Stimulated activated naive B cell treated with anti-CD40 and anti-IgM and Interleukin-4, amounts not matched to agents 10 μg/mL and 1 μg/mL and 100 μg/mL, for 72 hours (primary cell): ENCODE measurements at regions not wholly inside any gene's neighbourhood (a gene's known extent, or its start where the extent isn't known, plus 50 kb on each side); places are given as distances from the start of the nearest gene placed in this dataset.

Experiments
- ATAC-seq, 2 donors: fragments of 150-1000 bp; cut with Tn5 transposase; replicated peaks; 2 replicates each; pipeline ENCODE4 v1.10.0; 2021; ENCODE audit warnings: moderate library complexity in 1 of 2
- DNase-seq: peaks from one replicate; pipeline ENCODE4 v3.0.0; 2021
- H3K27ac Mint-ChIP-seq: one replicate; pipeline ENCODE4 v1.8.0; 2022; ENCODE audit warnings: mild to moderate bottlenecking, mixed read lengths
- H3K27me3 Mint-ChIP-seq, 2 donors: one replicate each; pipeline ENCODE4 v1.8.0; 2022; ENCODE audit warnings: mixed read lengths in 2 of 2
- H3K36me3 Mint-ChIP-seq, 2 donors: one replicate each; pipeline ENCODE4 v1.8.0; 2022; ENCODE audit warnings: mixed read lengths in 2 of 2, mild to moderate bottlenecking in 1 of 2
- H3K4me1 Mint-ChIP-seq, 2 donors: one replicate each; pipeline ENCODE4 v1.8.0; 2022; ENCODE audit warnings: mixed read lengths in 2 of 2, mild to moderate bottlenecking in 1 of 2
- H3K4me3 Mint-ChIP-seq, 2 donors: one replicate each; pipeline ENCODE4 v1.8.0; 2022; ENCODE audit warnings: mild to moderate bottlenecking in 2 of 2, mixed read lengths in 2 of 2, moderate library complexity in 1 of 2
- H3K9me3 Mint-ChIP-seq, 2 donors: one replicate each; pipeline ENCODE4 v1.8.0; 2022; ENCODE audit warnings: mixed read lengths in 2 of 2, mild to moderate bottlenecking in 1 of 2

- Mint-ChIP-seq H3K27ac (no peak overlapping the region), H3K4me3 (no peak overlapping the region), H3K4me1 (no peaks in the 10 kb centered on the region), H3K9me3 (no peaks in the 10 kb centered on the region), H3K27me3 (no peaks in the 10 kb centered on the region), H3K36me3 (no peaks in the 10 kb centered on the region)
- ATAC-seq (no peak), DNase-seq (no peak)
Observed at GRCh38 chr12:115229517-115229916, 545.5 kb upstream of the TBX3 start.

GRCh38 chr12:115228434-115228833, 544.5 kb upstream of the TBX3 start:
- H3K4me1 Mint-ChIP-seq = no peaks in the 10 kb centered on the region
- H3K4me3 Mint-ChIP-seq = no peak overlapping the region
- no peaks in the 10 kb centered on the region for H3K27me3 Mint-ChIP-seq
- no peak overlapping the region for H3K27ac Mint-ChIP-seq
- ATAC-seq (no peak), DNase-seq (no peak)
- H3K9me3 Mint-ChIP-seq = no peaks in the 10 kb centered on the region
- no peaks in the 10 kb centered on the region for H3K36me3 Mint-ChIP-seq

GRCh38 chr12:115227137-115227615, 543.2 kb upstream of the TBX3 start:
- Mint-ChIP-seq H3K27ac (no peak overlapping the region), H3K27me3 (no peaks in the 10 kb centered on the region), H3K36me3 (no peaks in the 10 kb centered on the region), H3K9me3 (no peaks in the 10 kb centered on the region), H3K4me1 (no peaks in the 10 kb centered on the region), H3K4me3 (no peak overlapping the region)
- DNase-seq (no peak), ATAC-seq (no peak)

GRCh38 chr12:115225845-115226244, 541.9 kb upstream of the TBX3 start:
- ATAC-seq (no peak), DNase-seq (no peak)
- Mint-ChIP-seq H3K9me3 (peaks cover 0 to 2% of the 10 kb centered on the region in 2 donors), H3K4me1 (no peaks in the 10 kb centered on the region), H3K27ac (no peak overlapping the region), H3K36me3 (no peaks in the 10 kb centered on the region), H3K27me3 (no peaks in the 10 kb centered on the region), H3K4me3 (no peak overlapping the region)

GRCh38 chr12:115223991-115224390, 540.0 kb upstream of the TBX3 start:
- no peak overlapping the region for H3K27ac Mint-ChIP-seq
- H3K4me3 Mint-ChIP-seq = no peak overlapping the region
- peaks cover 0 to 2% of the 10 kb centered on the region in 2 donors for H3K9me3 Mint-ChIP-seq
- no peaks in the 10 kb centered on the region for H3K36me3 Mint-ChIP-seq
- no peak for DNase-seq
- H3K4me1 Mint-ChIP-seq = no peaks in the 10 kb centered on the region
- ATAC-seq = no peak
- H3K27me3 Mint-ChIP-seq = no peaks in the 10 kb centered on the region

- ATAC-seq = no peak
- no peak for DNase-seq
- Mint-ChIP-seq H3K27me3 (peaks cover 0 to 1% of the 10 kb centered on the region in 2 donors), H3K27ac (no peak overlapping the region), H3K4me1 (no peaks in the 10 kb centered on the region), H3K36me3 (no peaks in the 10 kb centered on the region), H3K4me3 (no peak overlapping the region), H3K9me3 (peaks cover 2% of the 10 kb centered on the region in 2 donors)
Observed at GRCh38 chr12:115223322-115223721, 539.3 kb upstream of the TBX3 start.

- Mint-ChIP-seq H3K27me3 (peaks cover 0 to 3% of the 10 kb centered on the region in 2 donors), H3K36me3 (no peaks in the 10 kb centered on the region), H3K9me3 (peaks cover 2 to 4% of the 10 kb centered on the region in 2 donors), H3K27ac (no peak overlapping the region), H3K4me1 (no peaks in the 10 kb centered on the region), H3K4me3 (no peak overlapping the region)
- no peak for DNase-seq
- no peak for ATAC-seq
Observed at GRCh38 chr12:115222220-115222619, 538.2 kb upstream of the TBX3 start.

GRCh38 chr12:115216301-115216700, 532.3 kb upstream of the TBX3 start:
- no peak for ATAC-seq
- peaks cover 5 to 7% of the 10 kb centered on the region in 2 donors for H3K9me3 Mint-ChIP-seq
- no peaks in the 10 kb centered on the region for H3K36me3 Mint-ChIP-seq
- no peak overlapping the region for H3K27ac Mint-ChIP-seq
- H3K4me3 Mint-ChIP-seq = no peak overlapping the region
- peaks cover 0 to 3% of the 10 kb centered on the region in 2 donors for H3K27me3 Mint-ChIP-seq
- no peaks in the 10 kb centered on the region for H3K4me1 Mint-ChIP-seq
- no peak for DNase-seq

- ATAC-seq = no peak
- Mint-ChIP-seq H3K27ac (no peak overlapping the region), H3K4me3 (no peak overlapping the region)
Observed at GRCh38 chr12:115215544-115215943, 531.6 kb upstream of the TBX3 start.

GRCh38 chr12:115213538-115214016, 529.6 kb upstream of the TBX3 start:
- no peaks in the 10 kb centered on the region for H3K4me1 Mint-ChIP-seq
- no peak overlapping the region for H3K4me3 Mint-ChIP-seq
- no peak overlapping the region for H3K27ac Mint-ChIP-seq
- H3K27me3 Mint-ChIP-seq = peaks cover 0 to 3% of the 10 kb centered on the region in 2 donors
- DNase-seq = no peak
- H3K36me3 Mint-ChIP-seq = no peaks in the 10 kb centered on the region
- peaks cover 7 to 12% of the 10 kb centered on the region in 2 donors for H3K9me3 Mint-ChIP-seq
- no peak for ATAC-seq

More at GRCh38 chr12:115215544-115215943, 531.6 kb upstream of the TBX3 start:
- Mint-ChIP-seq H3K4me1 (no peaks in the 10 kb centered on the region), H3K27me3 (peaks cover 0 to 3% of the 10 kb centered on the region in 2 donors), H3K9me3 (peaks cover 6 to 9% of the 10 kb centered on the region in 2 donors), H3K36me3 (no peaks in the 10 kb centered on the region)
- no peak for DNase-seq

GRCh38 chr12:115213118-115213517, 529.1 kb upstream of the TBX3 start:
- Mint-ChIP-seq H3K4me3 (no peak overlapping the region), H3K27ac (no peak overlapping the region), H3K36me3 (no peaks in the 10 kb centered on the region), H3K27me3 (peaks cover 0 to under 1% of the 10 kb centered on the region in 2 donors), H3K4me1 (no peaks in the 10 kb centered on the region), H3K9me3 (peaks cover 7 to 8% of the 10 kb centered on the region in 2 donors)
- ATAC-seq = no peak
- no peak for DNase-seq

GRCh38 chr12:115212356-115212755, 528.4 kb upstream of the TBX3 start:
- H3K4me3 Mint-ChIP-seq = no peak overlapping the region
- no peak overlapping the region for H3K27ac Mint-ChIP-seq
- H3K4me1 Mint-ChIP-seq = no peaks in the 10 kb centered on the region
- H3K36me3 Mint-ChIP-seq = no peaks in the 10 kb centered on the region
- DNase-seq (no peak), ATAC-seq (no peak)
- no peaks in the 10 kb centered on the region for H3K27me3 Mint-ChIP-seq
- peaks cover 7% of the 10 kb centered on the region in 2 donors for H3K9me3 Mint-ChIP-seq

- Mint-ChIP-seq H3K4me1 (no peaks in the 10 kb centered on the region), H3K36me3 (no peaks in the 10 kb centered on the region), H3K27ac (no peak overlapping the region), H3K27me3 (no peaks in the 10 kb centered on the region), H3K4me3 (no peak overlapping the region), H3K9me3 (peaks cover 7 to 11% of the 10 kb centered on the region in 2 donors)
- DNase-seq = no peak
- no peak for ATAC-seq
Observed at GRCh38 chr12:115210533-115211252, 526.7 kb upstream of the TBX3 start.

- ATAC-seq (no peak), DNase-seq (no peak)
- Mint-ChIP-seq H3K27ac (no peak overlapping the region), H3K27me3 (no peaks in the 10 kb centered on the region), H3K36me3 (no peaks in the 10 kb centered on the region), H3K4me1 (no peaks in the 10 kb centered on the region), H3K4me3 (no peak overlapping the region), H3K9me3 (peaks cover 7 to 11% of the 10 kb centered on the region in 2 donors)
Observed at GRCh38 chr12:115209230-115209629, 525.3 kb upstream of the TBX3 start.

- H3K9me3 Mint-ChIP-seq = peaks cover 7 to 11% of the 10 kb centered on the region in 2 donors
- no peaks in the 10 kb centered on the region for H3K27me3 Mint-ChIP-seq
- no peak for DNase-seq
- H3K27ac Mint-ChIP-seq = no peak overlapping the region
- no peak for ATAC-seq
- no peak overlapping the region for H3K4me3 Mint-ChIP-seq
- no peaks in the 10 kb centered on the region for H3K4me1 Mint-ChIP-seq
- no peaks in the 10 kb centered on the region for H3K36me3 Mint-ChIP-seq
Observed at GRCh38 chr12:115208098-115208497, 524.1 kb upstream of the TBX3 start.
